ENCODE measurements at regions not wholly inside any gene's neighbourhood (a gene's known extent, or its start where the extent isn't known, plus 50 kb on each side); places are given as distances from the start of the nearest gene placed in this dataset.

GRCh38 chr11:24407733-24408132 is 89.1 kb upstream of the LUZP2 start:
- no peak overlapping the region for H2AFZ ChIP-seq (ENCODE audit: low read depth, low read length)
- H3K27me3 ChIP-seq (ENCODE audit: insufficient read depth, low read length) = no peaks in the 10 kb centered on the region
- Mint-ChIP-seq H3K36me3 (ENCODE audit: low read depth, unreplicated experiment) (no peaks in the 10 kb centered on the region), H3K4me1 (ENCODE audit: low read depth, unreplicated experiment) (no peaks in the 10 kb centered on the region), H3K27me3 (ENCODE audit: low read depth, unreplicated experiment) (no peaks in the 10 kb centered on the region), H3K9me3 (ENCODE audit: unreplicated experiment) (no peaks in the 10 kb centered on the region), H3K4me3 (ENCODE audit: unreplicated experiment) (no peak overlapping the region), H3K27ac (ENCODE audit: unreplicated experiment) (no peak overlapping the region)
- FAIRE-seq = no peak
- no peaks in the 10 kb centered on the region for H3K4me1 ChIP-seq (ENCODE audit: insufficient read depth, low read length)
- no peaks in the 10 kb centered on the region for H3K9me3 ChIP-seq (ENCODE audit: insufficient read depth, low read depth, low read length)
- H3K36me3 ChIP-seq (ENCODE audit: insufficient read depth, low read length) = no peaks in the 10 kb centered on the region
- TF ChIP-seq CTCF (IDR thresholded peaks at IDR 0.05; ENCODE audit: insufficient read depth, low read depth, low read length) (no peak), EZH2 (IDR thresholded peaks at IDR 0.05; ENCODE audit: insufficient read depth, low read length) (no peak)
- H3K27ac ChIP-seq (ENCODE audit: low read depth, low read length) = no peak overlapping the region
- no peaks in the 10 kb centered on the region for H3K79me2 ChIP-seq (ENCODE audit: insufficient read depth, low read length)
- no peak overlapping the region for H3K9ac ChIP-seq (ENCODE audit: low read length)
- no peak for DNase-seq (ENCODE audit: low read depth)
- H3K4me2 ChIP-seq (ENCODE audit: low read length) = no peak overlapping the region
- no peak overlapping the region for H3K4me3 ChIP-seq (ENCODE audit: insufficient read depth, low read depth, low read length)
- H4K20me1 ChIP-seq (ENCODE audit: insufficient read depth, low read length) = no peaks in the 10 kb centered on the region

- Histone ChIP-seq H3K27me3 (ENCODE audit: insufficient read depth, low read length) (no peaks in the 10 kb centered on the region), H3K9ac (ENCODE audit: low read length) (no peak overlapping the region), H2AFZ (ENCODE audit: low read depth, low read length) (no peak overlapping the region), H3K79me2 (ENCODE audit: insufficient read depth, low read length) (no peaks in the 10 kb centered on the region), H3K9me3 (ENCODE audit: insufficient read depth, low read depth, low read length) (no peaks in the 10 kb centered on the region), H3K4me1 (ENCODE audit: insufficient read depth, low read length) (no peaks in the 10 kb centered on the region), H4K20me1 (ENCODE audit: insufficient read depth, low read length) (no peaks in the 10 kb centered on the region), H3K4me2 (ENCODE audit: low read length) (no peak overlapping the region), H3K4me3 (ENCODE audit: insufficient read depth, low read depth, low read length) (no peak overlapping the region), H3K36me3 (ENCODE audit: insufficient read depth, low read length) (no peaks in the 10 kb centered on the region), H3K27ac (ENCODE audit: low read depth, low read length) (no peak overlapping the region)
- no peaks in the 10 kb centered on the region for H3K4me1 Mint-ChIP-seq (ENCODE audit: low read depth, unreplicated experiment)
- TF ChIP-seq EZH2 (IDR thresholded peaks at IDR 0.05; ENCODE audit: insufficient read depth, low read length) = no peak
- TF ChIP-seq CTCF (IDR thresholded peaks at IDR 0.05; ENCODE audit: insufficient read depth, low read depth, low read length) = no peak
- H3K9me3 Mint-ChIP-seq (ENCODE audit: unreplicated experiment) = no peaks in the 10 kb centered on the region
- FAIRE-seq = no peak
- no peak overlapping the region for H3K4me3 Mint-ChIP-seq (ENCODE audit: unreplicated experiment)
- H3K36me3 Mint-ChIP-seq (ENCODE audit: low read depth, unreplicated experiment) = no peaks in the 10 kb centered on the region
- no peaks in the 10 kb centered on the region for H3K27me3 Mint-ChIP-seq (ENCODE audit: low read depth, unreplicated experiment)
- no peak for DNase-seq (ENCODE audit: low read depth)
- no peak overlapping the region for H3K27ac Mint-ChIP-seq (ENCODE audit: unreplicated experiment)
These were observed 88.7 kb upstream of the LUZP2 start for GRCh38 chr11:24408202-24408601.

GRCh38 chr11:24411791-24412190 is 85.1 kb upstream of the LUZP2 start:
- Histone ChIP-seq H3K9me3 (ENCODE audit: insufficient read depth, low read depth, low read length) (no peaks in the 10 kb centered on the region), H3K27me3 (ENCODE audit: insufficient read depth, low read length) (no peaks in the 10 kb centered on the region), H3K4me2 (ENCODE audit: low read length) (no peak overlapping the region), H3K9ac (ENCODE audit: low read length) (no peak overlapping the region), H4K20me1 (ENCODE audit: insufficient read depth, low read length) (no peaks in the 10 kb centered on the region), H2AFZ (ENCODE audit: low read depth, low read length) (no peak overlapping the region), H3K4me3 (ENCODE audit: insufficient read depth, low read depth, low read length) (no peak overlapping the region), H3K4me1 (ENCODE audit: insufficient read depth, low read length) (no peaks in the 10 kb centered on the region), H3K79me2 (ENCODE audit: insufficient read depth, low read length) (no peaks in the 10 kb centered on the region), H3K36me3 (ENCODE audit: insufficient read depth, low read length) (no peaks in the 10 kb centered on the region), H3K27ac (ENCODE audit: low read depth, low read length) (no peak overlapping the region)
- no peak for FAIRE-seq
- no peaks in the 10 kb centered on the region for H3K27me3 Mint-ChIP-seq (ENCODE audit: low read depth, unreplicated experiment)
- H3K9me3 Mint-ChIP-seq (ENCODE audit: unreplicated experiment) = no peaks in the 10 kb centered on the region
- H3K4me1 Mint-ChIP-seq (ENCODE audit: low read depth, unreplicated experiment) = no peaks in the 10 kb centered on the region
- H3K4me3 Mint-ChIP-seq (ENCODE audit: unreplicated experiment) = no peak overlapping the region
- H3K27ac Mint-ChIP-seq (ENCODE audit: unreplicated experiment) = no peak overlapping the region
- TF ChIP-seq EZH2 (IDR thresholded peaks at IDR 0.05; ENCODE audit: insufficient read depth, low read length) = no peak
- TF ChIP-seq CTCF (IDR thresholded peaks at IDR 0.05; ENCODE audit: insufficient read depth, low read depth, low read length) = no peak
- H3K36me3 Mint-ChIP-seq (ENCODE audit: low read depth, unreplicated experiment) = no peaks in the 10 kb centered on the region
- no peak for DNase-seq (ENCODE audit: low read depth)
